ENCODE measurements at regions not wholly inside any gene's neighbourhood (a gene's known extent, or its start where the extent isn't known, plus 50 kb on each side); places are given as distances from the start of the nearest gene placed in this dataset.

DNA sequence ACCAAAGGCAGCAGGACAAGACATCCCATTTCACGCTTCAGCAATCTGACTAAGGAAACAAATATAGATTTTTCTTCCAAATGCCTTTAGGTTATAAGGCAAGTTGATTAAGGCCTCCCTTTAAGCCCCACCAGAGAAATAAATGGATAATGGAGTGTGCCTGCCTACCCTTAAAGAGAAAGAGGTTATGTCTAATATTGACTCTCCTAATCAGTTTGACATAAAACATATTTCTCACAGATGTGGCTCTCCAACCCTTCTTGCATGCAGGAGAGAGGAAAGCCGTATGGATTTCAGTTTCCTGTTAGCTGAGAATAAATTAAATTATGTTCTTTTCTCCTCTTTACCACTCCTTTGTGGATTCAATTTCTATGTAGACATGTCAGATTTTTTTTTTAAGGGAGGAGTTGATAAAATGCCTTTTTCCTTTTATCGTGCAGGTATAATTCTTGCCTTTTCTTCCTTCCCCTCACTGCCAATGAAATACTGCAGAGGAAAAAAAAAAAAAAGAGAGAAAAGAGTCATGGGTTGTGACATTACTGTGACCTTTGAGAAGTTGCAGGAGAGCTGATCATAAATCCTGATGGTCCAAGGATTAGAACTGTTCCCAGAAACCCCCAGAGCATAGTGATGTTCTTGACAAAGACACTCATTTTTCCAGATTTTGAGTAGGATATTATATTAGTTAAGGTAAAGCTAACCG lies 355.3 kb upstream of the SLCO3A1 start:
- no peak overlapping the region for H3K27ac ChIP-seq (ENCODE audit: low read length)
- H3K9ac ChIP-seq (ENCODE audit: low read length), result no peak overlapping the region
- TF ChIP-seq, protein P1, sequence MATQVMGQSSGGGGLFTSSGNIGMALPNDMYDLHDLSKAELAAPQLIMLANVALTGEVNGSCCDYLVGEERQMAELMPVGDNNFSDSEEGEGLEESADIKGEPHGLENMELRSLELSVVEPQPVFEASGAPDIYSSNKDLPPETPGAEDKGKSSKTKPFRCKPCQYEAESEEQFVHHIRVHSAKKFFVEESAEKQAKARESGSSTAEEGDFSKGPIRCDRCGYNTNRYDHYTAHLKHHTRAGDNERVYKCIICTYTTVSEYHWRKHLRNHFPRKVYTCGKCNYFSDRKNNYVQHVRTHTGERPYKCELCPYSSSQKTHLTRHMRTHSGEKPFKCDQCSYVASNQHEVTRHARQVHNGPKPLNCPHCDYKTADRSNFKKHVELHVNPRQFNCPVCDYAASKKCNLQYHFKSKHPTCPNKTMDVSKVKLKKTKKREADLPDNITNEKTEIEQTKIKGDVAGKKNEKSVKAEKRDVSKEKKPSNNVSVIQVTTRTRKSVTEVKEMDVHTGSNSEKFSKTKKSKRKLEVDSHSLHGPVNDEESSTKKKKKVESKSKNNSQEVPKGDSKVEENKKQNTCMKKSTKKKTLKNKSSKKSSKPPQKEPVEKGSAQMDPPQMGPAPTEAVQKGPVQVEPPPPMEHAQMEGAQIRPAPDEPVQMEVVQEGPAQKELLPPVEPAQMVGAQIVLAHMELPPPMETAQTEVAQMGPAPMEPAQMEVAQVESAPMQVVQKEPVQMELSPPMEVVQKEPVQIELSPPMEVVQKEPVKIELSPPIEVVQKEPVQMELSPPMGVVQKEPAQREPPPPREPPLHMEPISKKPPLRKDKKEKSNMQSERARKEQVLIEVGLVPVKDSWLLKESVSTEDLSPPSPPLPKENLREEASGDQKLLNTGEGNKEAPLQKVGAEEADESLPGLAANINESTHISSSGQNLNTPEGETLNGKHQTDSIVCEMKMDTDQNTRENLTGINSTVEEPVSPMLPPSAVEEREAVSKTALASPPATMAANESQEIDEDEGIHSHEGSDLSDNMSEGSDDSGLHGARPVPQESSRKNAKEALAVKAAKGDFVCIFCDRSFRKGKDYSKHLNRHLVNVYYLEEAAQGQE (IDR thresholded peaks at IDR 0.05; ENCODE audit: borderline replicate concordance), result no peak
- TF ChIP-seq RAD21 (conservative IDR thresholded peaks at IDR 0.05) (no peak), POLR2AphosphoS5 (IDR thresholded peaks at IDR 0.05) (no peak), MXI1 (conservative IDR thresholded peaks at IDR 0.05; ENCODE audit: poor library complexity, severe bottlenecking) (no peak), EZH2 (IDR thresholded peaks at IDR 0.05; ENCODE audit: borderline replicate concordance, insufficient read depth, low read length, poor library complexity, severe bottlenecking) (no peak), SMC3 (conservative IDR thresholded peaks at IDR 0.05; ENCODE audit: poor library complexity) (no peak), EP300 (conservative IDR thresholded peaks at IDR 0.05; ENCODE audit: poor library complexity, severe bottlenecking) (no peak)
- H2AFZ ChIP-seq (ENCODE audit: low read depth, low read length), result no peak overlapping the region
- H3K4me3 ChIP-seq (ENCODE audit: low read length), result no peak overlapping the region
- no peak overlapping the region for H3K4me2 ChIP-seq (ENCODE audit: low read length)
- H3K27me3 ChIP-seq (ENCODE audit: insufficient read depth, low read depth, low read length), result no peaks in the 10 kb centered on the region
- no peaks in the 10 kb centered on the region for H3K9me2 ChIP-seq (ENCODE audit: insufficient read depth, low read length)
- no peaks in the 10 kb centered on the region for H3K9me3 ChIP-seq (ENCODE audit: low read length)
- no peaks in the 10 kb centered on the region for H4K20me1 ChIP-seq (ENCODE audit: insufficient read depth)
- H3K79me2 ChIP-seq (replicated peaks; ENCODE audit: insufficient read depth, low read length), result no peaks in the 10 kb centered on the region
- H3K36me3 ChIP-seq (ENCODE audit: insufficient read depth, low read length), result no peaks in the 10 kb centered on the region
- H3F3A ChIP-seq (ENCODE audit: insufficient read depth, low read length, poor library complexity, severe bottlenecking), result no peaks in the 10 kb centered on the region

DNA sequence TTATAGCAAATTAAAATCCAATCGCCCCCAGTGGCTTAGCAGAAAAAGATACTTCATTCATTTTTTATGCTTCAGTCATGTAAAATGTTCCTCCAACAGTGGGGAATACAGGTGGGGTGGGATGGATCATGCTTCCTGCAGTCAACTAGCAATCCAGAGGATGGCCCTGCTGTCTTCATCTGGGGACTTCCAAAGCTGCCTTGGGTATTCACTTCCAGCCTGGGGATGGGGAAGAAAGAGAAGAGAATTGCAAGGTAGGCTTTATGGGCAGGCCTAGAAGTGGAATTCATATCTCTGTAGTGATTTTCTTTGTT lies 354.8 kb upstream of the SLCO3A1 start:
- Histone ChIP-seq H3K27me3 (ENCODE audit: insufficient read depth, low read depth, low read length) (no peaks in the 10 kb centered on the region), H3K4me2 (ENCODE audit: low read length) (no peak overlapping the region), H3K27ac (ENCODE audit: low read length) (no peak overlapping the region), H3K36me3 (ENCODE audit: insufficient read depth, low read length) (no peaks in the 10 kb centered on the region), H3K9me2 (ENCODE audit: insufficient read depth, low read length) (no peaks in the 10 kb centered on the region), H3K79me2 (replicated peaks; ENCODE audit: insufficient read depth, low read length) (no peaks in the 10 kb centered on the region), H3K9me3 (ENCODE audit: low read length) (no peaks in the 10 kb centered on the region), H3K9ac (ENCODE audit: low read length) (no peak overlapping the region), H4K20me1 (ENCODE audit: insufficient read depth) (no peaks in the 10 kb centered on the region), H3F3A (ENCODE audit: insufficient read depth, low read length, poor library complexity, severe bottlenecking) (no peaks in the 10 kb centered on the region), H3K4me3 (ENCODE audit: low read length) (no peak overlapping the region), H2AFZ (ENCODE audit: low read depth, low read length) (no peak overlapping the region)
- TF ChIP-seq MXI1 (conservative IDR thresholded peaks at IDR 0.05; ENCODE audit: poor library complexity, severe bottlenecking) (no peak), SMC3 (conservative IDR thresholded peaks at IDR 0.05; ENCODE audit: poor library complexity) (no peak), RAD21 (conservative IDR thresholded peaks at IDR 0.05) (no peak), EP300 (conservative IDR thresholded peaks at IDR 0.05; ENCODE audit: poor library complexity, severe bottlenecking) (no peak), EZH2 (IDR thresholded peaks at IDR 0.05; ENCODE audit: borderline replicate concordance, insufficient read depth, low read length, poor library complexity, severe bottlenecking) (no peak), TAF1 (IDR thresholded peaks at IDR 0.05; ENCODE audit: low read depth) (no peak), POLR2AphosphoS5 (IDR thresholded peaks at IDR 0.05) (no peak)
- TF ChIP-seq, protein P1 (IDR thresholded peaks at IDR 0.05; ENCODE audit: borderline replicate concordance), result no peak
- TF ChIP-seq, protein P2, sequence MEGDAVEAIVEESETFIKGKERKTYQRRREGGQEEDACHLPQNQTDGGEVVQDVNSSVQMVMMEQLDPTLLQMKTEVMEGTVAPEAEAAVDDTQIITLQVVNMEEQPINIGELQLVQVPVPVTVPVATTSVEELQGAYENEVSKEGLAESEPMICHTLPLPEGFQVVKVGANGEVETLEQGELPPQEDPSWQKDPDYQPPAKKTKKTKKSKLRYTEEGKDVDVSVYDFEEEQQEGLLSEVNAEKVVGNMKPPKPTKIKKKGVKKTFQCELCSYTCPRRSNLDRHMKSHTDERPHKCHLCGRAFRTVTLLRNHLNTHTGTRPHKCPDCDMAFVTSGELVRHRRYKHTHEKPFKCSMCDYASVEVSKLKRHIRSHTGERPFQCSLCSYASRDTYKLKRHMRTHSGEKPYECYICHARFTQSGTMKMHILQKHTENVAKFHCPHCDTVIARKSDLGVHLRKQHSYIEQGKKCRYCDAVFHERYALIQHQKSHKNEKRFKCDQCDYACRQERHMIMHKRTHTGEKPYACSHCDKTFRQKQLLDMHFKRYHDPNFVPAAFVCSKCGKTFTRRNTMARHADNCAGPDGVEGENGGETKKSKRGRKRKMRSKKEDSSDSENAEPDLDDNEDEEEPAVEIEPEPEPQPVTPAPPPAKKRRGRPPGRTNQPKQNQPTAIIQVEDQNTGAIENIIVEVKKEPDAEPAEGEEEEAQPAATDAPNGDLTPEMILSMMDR (IDR thresholded peaks at IDR 0.05; ENCODE audit: poor library complexity, severe bottlenecking), result no peak
